GM19468 (cell line): ENCODE measurements at regions not wholly inside any gene's neighbourhood (a gene's known extent, or its start where the extent isn't known, plus 50 kb on each side); places are given as distances from the start of the nearest gene placed in this dataset.

ENCODE experiments used
- ATAC-seq: cut with Tn5 transposase; IDR thresholded peaks from one replicate; pipeline ENCODE4 v1.9.1; 2021; ENCODE audit warnings: mild to moderate bottlenecking, moderate library complexity, moderate number of reproducible peaks; ENCODE audit not compliant: unreplicated experiment; ENCODE audit errors: extremely low read depth

GRCh38 chr7:84697506-84697905 is 489.4 kb downstream of the SEMA3D start:
- no peak for ATAC-seq

DNA sequence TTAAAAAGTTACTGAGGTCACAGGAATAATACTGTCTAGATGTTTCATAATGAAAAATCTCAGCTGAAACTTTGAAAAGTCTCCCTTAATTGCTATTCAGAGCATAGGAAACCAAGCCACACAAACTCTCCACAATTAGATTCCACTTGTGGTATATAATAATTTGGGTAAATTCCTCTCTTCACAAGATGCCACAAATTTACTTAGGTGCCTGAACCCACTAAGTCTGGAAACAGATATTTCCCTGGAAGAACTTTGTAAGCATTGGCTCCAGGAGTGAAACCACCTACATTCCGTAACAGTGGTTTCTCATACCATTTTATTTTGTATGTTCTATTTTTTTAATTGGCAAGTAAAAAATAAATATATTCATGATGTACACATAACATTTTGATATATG is 493.4 kb downstream of the SEMA3D start:
- ATAC-seq: no peak

- no peak for ATAC-seq
Observed at GRCh38 chr7:84688671-84689070, 494.1 kb upstream of the SEMA3A start.

DNA sequence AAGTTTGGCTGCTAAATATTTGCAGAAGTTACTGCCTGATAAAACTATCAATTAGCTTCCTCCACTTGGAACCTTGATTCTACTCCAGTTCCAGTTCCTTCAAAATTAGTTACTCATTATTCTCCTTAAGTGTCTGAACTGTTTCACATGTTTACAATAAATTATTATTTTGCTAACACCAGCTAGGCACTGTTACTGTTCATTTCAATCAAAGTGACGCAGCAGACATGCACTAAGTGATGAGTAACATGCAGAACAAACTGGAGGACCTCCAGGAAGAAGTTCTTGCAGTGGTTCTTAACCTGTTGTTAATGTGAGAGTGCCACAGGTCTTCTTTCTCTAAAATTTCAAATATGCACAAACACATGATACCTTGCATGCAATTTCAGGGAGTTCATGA is 491.8 kb upstream of the SEMA3A start:
- no peak for ATAC-seq

DNA sequence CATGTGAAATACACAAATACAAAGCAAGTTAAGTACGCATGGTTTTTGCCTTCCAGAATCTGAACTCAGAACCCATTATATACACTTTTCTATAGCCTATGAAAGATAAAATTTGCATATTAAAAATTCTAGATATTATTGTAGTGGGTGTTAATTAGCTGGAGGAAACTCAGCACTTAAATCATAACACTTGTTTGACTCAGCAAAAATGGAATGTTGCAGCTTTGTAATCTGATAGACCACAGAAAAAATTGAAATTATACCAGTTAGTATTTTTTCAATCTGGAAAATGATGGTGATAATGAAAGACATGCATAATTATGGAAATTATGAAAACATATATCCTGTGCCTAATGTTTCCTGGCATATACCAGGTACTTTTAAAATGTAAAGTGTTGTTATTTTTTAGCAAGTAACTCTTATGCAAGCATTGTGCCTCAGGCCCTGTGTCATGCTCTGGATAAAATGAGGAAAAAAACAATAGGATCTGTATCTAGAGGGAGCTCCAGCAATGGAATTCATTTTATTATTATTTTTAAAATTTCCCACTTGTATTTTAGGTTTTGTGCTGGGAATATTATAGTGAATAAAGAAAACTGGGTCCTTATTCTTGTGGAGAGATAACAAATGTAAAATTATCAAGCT is 490.4 kb upstream of the SEMA3A start:
- no peak for ATAC-seq

DNA sequence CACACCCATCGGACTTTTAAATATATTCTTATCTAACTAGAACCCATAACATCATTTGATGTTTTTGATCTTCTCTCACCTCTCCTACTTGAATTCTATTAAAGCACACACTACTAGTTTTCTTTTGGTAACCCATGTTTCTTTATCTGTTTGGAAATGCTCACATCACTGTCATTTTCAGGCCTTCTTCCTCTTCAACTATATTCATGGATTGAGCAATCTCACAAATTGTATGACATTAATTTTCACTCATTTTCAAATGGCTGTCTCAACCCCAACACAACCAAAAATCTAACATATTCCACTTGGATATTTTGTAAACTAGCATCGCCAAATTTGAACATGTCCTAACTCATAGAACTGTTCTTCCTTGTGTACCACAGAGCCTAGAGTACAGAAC is 488.0 kb upstream of the SEMA3A start:
- no peak for ATAC-seq

DNA sequence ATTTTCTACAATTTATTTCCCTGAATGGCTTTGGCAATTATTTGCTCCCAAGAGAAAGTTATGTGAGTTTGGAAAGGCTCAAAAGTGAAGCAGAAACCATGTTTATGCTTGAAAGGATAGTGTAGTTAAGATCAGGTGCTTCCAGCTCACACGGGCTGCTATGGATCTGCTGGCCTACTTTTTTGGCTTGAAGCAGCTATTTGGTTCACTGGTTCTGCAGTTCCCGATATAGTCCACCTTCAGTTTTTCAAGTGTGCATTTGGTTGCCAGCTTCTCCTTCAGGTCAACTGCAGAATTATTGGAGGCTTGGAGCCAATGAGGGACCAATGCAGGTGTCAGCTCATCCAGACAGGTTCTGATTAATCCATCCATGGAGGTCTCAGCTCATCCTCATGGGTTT is 484.3 kb upstream of the SEMA3A start:
- ATAC-seq: no peak

DNA sequence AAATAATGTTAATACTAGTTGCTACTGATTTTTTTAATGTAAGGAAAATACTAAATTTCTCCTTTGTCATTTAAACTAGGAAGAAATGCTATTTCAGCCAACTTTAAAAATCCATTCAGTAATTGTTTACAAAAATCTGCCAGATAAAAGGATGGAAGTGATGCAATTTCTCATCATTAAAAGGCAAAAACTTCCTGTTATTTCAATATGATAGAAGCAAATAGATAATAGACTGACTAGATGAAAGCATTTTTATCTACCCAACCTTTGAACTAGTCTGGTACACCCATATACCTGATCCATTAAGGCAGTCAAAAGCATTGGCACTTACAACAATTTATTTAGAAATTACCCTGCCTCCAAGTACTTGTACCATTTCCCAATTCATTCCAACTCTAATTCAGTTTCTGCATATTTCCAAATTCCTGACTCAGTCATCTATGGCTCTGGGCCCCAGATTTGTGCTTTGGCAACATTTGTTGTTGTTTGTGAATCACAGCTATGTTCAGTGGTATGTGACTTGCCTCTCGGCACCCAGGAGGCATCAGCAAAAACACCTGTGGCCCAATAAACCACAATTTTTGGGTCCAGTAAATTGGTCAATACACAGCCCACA is 482.6 kb upstream of the SEMA3A start:
- no peak for ATAC-seq

GRCh38 chr7:84675633-84676034 is 481.0 kb upstream of the SEMA3A start:
- no peak for ATAC-seq

DNA sequence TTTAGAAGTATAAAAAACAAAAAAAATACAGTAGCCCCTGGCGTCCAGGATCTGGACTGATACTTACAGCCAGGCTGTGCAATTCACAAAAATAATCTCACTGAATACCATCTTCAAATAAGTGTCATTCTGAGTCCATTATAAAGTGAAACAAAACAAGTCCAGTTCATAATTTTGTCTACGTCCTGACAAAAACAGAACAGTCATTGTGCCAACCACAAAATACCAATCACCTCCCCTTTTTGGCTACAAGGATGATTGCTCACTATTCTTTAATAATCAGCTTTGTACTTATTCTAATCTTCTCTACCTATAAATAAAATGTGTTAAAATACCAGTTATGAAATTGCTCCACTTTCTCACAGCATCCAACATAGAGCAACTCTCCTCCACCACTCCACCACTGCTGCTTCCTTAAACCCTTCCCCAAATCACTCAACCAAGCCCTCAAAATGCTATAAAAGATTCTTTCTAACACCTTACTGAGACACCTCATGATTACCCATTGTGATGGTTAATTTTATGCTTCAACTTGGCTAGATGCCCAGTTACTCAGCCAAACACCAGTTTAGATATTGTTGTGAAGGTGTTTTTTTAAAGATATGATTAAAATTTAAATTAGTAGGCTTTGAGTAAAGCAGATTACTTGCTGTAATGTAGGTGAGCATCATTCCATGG is 479.8 kb upstream of the SEMA3A start:
- no peak for ATAC-seq

- ATAC-seq: no peak
Observed at GRCh38 chr7:84669177-84669732, 474.7 kb upstream of the SEMA3A start.

DNA sequence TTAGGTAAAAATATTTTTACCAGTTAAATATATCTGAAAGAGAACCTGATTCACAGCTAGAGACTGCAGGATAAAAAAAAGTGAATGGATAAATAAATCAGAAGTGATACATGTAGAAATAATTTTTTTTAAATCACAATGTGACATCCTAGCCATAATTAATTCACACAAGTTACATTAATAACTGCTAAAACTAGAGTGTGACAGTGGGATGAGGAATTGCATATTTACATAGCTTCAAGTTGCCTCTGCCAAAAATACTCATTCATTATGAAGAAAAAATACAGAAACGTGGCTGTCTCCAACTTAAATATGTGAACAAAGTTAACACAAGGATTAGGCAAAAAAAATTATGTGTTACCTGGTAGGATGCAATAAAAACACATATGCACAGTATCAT is 473.5 kb upstream of the SEMA3A start:
- ATAC-seq: no peak

GRCh38 chr7:84666651-84667050 is 472.1 kb upstream of the SEMA3A start:
- no peak for ATAC-seq

DNA sequence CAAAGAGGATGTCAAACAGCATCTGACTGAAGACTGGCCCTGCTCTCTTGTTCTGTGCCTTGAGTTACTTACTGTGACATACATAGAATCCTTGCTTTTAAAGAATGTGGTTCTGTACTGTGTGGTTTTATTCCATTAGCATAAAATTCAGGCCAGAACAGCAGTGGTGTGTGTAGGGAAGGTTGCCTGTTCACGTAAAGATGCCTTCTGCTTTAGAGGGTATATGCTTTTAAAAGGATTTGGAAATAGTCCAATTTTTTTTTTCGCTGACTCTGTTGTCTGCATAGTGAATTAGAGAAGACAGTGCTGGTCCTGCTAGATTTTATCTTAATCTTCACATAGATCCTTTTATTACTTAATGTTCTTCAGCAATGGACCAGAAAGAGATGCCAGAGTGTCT is 470.8 kb upstream of the SEMA3A start:
- no peak for ATAC-seq

DNA sequence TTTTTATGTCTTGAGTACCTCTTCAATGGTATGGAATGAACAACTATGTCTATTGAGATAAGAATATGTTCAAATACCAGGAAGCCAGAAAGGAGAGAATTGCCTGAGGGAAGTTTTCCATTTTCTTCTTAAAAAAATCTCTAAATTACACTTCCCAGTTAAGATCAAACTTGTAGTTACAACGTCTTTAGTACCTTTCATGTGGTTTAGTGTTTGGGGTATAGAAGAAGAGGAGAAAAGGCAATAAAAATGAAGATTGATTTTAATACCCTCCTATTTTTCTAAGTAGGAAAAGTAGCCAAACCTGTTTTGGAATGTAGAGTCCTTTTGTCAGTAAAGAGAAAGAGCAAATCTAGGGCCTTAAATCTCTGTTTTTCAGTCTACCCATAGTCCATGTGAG is 470.0 kb upstream of the SEMA3A start:
- ATAC-seq: no peak

DNA sequence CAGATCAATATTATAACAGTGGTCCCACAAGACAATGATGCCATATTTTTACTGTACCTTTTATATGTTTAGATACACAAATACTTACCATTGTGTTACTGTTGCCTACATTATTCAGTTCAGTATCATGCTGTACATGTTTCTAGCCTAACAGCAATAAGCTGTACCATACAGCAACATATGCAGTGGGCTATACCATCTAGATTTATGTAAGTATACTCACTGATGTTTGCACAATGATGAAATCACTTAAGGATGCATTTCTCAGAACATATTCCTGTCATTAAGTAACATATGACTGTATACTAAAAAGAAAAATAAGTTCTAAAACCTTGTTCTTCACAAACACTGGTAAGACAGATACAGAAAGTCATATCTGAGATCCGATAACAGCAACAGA is 468.6 kb upstream of the SEMA3A start:
- no peak for ATAC-seq

GRCh38 chr7:84658286-84658685 is 463.7 kb upstream of the SEMA3A start:
- no peak for ATAC-seq

DNA sequence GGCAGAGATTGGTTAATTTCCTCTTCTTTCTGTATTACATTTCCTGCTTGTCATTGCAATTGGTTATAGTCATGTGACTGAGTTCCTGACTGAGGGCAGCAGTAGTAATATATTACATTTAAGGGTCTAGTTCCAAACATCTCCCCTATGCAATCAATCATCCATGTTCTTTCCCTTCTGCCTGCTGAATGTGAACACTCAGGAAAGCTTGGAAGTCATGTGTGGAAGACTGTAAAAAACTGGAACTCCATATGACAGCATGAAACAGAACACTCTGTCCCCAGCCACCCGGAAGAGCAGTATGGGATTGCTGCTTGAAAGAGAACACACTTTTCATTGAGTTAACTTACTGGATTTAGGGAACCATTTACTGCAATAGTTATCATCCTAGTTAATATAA is 459.7 kb upstream of the SEMA3A start:
- no peak for ATAC-seq

GRCh38 chr7:84651876-84652275 is 457.3 kb upstream of the SEMA3A start:
- ATAC-seq: no peak

- ATAC-seq: no peak
Observed at GRCh38 chr7:84647797-84648757, 453.5 kb upstream of the SEMA3A start.
